Bronchial epithelial cell (primary cell): ENCODE measurements at regions not wholly inside any gene's neighbourhood (a gene's known extent, or its start where the extent isn't known, plus 50 kb on each side); places are given as distances from the start of the nearest gene placed in this dataset.

Experiments
- DNase-seq: peaks from one replicate; pipeline ENCODE4 v3.0.0-alpha.2; 2010; ENCODE audit warnings: low read depth
- FAIRE-seq: peaks from 2 replicates; lab custom pipeline; 2011; peaks lifted over from hg19 to GRCh38; lab: Jason Lieb, UNC
- H3K27me3 ChIP-seq: 2 replicates; pipeline ENCODE4 v1.5.1; 2011; ENCODE audit warnings: low read length; ENCODE audit not compliant: control insufficient read depth, insufficient read depth
- H3K36me3 ChIP-seq: 2 replicates; pipeline ENCODE4 v1.5.1; 2011; ENCODE audit warnings: low read length; ENCODE audit not compliant: control insufficient read depth, insufficient read depth
- H3K4me3 ChIP-seq: 2 replicates; pipeline ENCODE4 v1.5.1; 2011; ENCODE audit warnings: mild to moderate bottlenecking, low read depth, low read length, control low read depth
- CTCF ChIP-seq: IDR thresholded peaks from 2 replicates; pipeline ENCODE4 v1.5.1; 2011; ENCODE audit warnings: mild to moderate bottlenecking, moderate library complexity, low read length, control low read depth, inconsistent platforms; ENCODE audit not compliant: insufficient read depth, severe bottlenecking

GRCh38 chr4:14681330-14681729, 321.0 kb upstream of the CPEB2 start:
- Histone ChIP-seq H3K4me3 (no peak overlapping the region), H3K36me3 (no peaks in the 10 kb centered on the region), H3K27me3 (no peaks in the 10 kb centered on the region)
- no peak for DNase-seq
- no peak for TF ChIP-seq CTCF
- FAIRE-seq, result no peak

- DNase-seq, result no peak
- no peak for TF ChIP-seq CTCF
- FAIRE-seq, result no peak
- no peaks in the 10 kb centered on the region for H3K36me3 ChIP-seq
- no peaks in the 10 kb centered on the region for H3K27me3 ChIP-seq
- H3K4me3 ChIP-seq, result no peak overlapping the region
These were observed 308.6 kb upstream of the CPEB2 start for GRCh38 chr4:14693728-14694127.

- TF ChIP-seq CTCF, result no peak
- Histone ChIP-seq H3K36me3 (no peaks in the 10 kb centered on the region), H3K27me3 (no peaks in the 10 kb centered on the region), H3K4me3 (no peak overlapping the region)
- DNase-seq (peak; percentile 5), FAIRE-seq (no peak)
These were observed 307.0 kb upstream of the CPEB2 start for GRCh38 chr4:14695095-14695845.

GRCh38 chr4:14700083-14700482, 302.2 kb upstream of the CPEB2 start:
- FAIRE-seq, result no peak

GRCh38 chr4:14700544-14700943, 301.7 kb upstream of the CPEB2 start:
- no peak for FAIRE-seq

More at GRCh38 chr4:14700083-14700482, 302.2 kb upstream of the CPEB2 start:
- Histone ChIP-seq H3K36me3 (no peaks in the 10 kb centered on the region), H3K4me3 (no peak overlapping the region), H3K27me3 (no peaks in the 10 kb centered on the region)
- DNase-seq, result no peak
- TF ChIP-seq CTCF, result no peak

More at GRCh38 chr4:14700544-14700943, 301.7 kb upstream of the CPEB2 start:
- Histone ChIP-seq H3K27me3 (no peaks in the 10 kb centered on the region), H3K36me3 (no peaks in the 10 kb centered on the region), H3K4me3 (no peak overlapping the region)
- DNase-seq, result no peak
- no peak for TF ChIP-seq CTCF
